Osteocyte (in vitro differentiated cells): ENCODE measurements at regions not wholly inside any gene's neighbourhood (a gene's known extent, or its start where the extent isn't known, plus 50 kb on each side); places are given as distances from the start of the nearest gene placed in this dataset.

Experiments
- DNase-seq: peaks from one replicate; pipeline ENCODE4 v3.0.0; 2021; ENCODE audit warnings: mixed read lengths; ENCODE audit not compliant: unreplicated experiment; ENCODE audit errors: extremely low spot score
- H3K27ac Mint-ChIP-seq: one replicate; pipeline ENCODE4 v1.8.0; 2021; ENCODE audit warnings: mild to moderate bottlenecking, mixed read lengths; ENCODE audit not compliant: unreplicated experiment
- H3K27me3 Mint-ChIP-seq: one replicate; pipeline ENCODE4 v1.8.0; 2021; ENCODE audit warnings: mixed read lengths; ENCODE audit not compliant: unreplicated experiment
- H3K36me3 Mint-ChIP-seq: one replicate; pipeline ENCODE4 v1.8.0; 2021; ENCODE audit warnings: mixed read lengths; ENCODE audit not compliant: unreplicated experiment
- H3K4me1 Mint-ChIP-seq: one replicate; pipeline ENCODE4 v1.8.0; 2021; ENCODE audit warnings: mixed read lengths; ENCODE audit not compliant: unreplicated experiment
- H3K4me3 Mint-ChIP-seq: one replicate; pipeline ENCODE4 v1.8.0; 2021; ENCODE audit warnings: mild to moderate bottlenecking, moderate library complexity, mixed read lengths; ENCODE audit not compliant: unreplicated experiment
- H3K9me3 Mint-ChIP-seq: one replicate; pipeline ENCODE4 v1.8.0; 2021; ENCODE audit warnings: mixed read lengths; ENCODE audit not compliant: unreplicated experiment
- TF ChIP-seq, protein P1 (sequence below): fragments of 200-600 bp; sonication (generic); IDR thresholded peaks from 2 replicates; pipeline ENCODE4 v1.5.0; 2021; ENCODE audit warnings: antibody characterized with exemption, mild to moderate bottlenecking, moderate library complexity

DNA sequence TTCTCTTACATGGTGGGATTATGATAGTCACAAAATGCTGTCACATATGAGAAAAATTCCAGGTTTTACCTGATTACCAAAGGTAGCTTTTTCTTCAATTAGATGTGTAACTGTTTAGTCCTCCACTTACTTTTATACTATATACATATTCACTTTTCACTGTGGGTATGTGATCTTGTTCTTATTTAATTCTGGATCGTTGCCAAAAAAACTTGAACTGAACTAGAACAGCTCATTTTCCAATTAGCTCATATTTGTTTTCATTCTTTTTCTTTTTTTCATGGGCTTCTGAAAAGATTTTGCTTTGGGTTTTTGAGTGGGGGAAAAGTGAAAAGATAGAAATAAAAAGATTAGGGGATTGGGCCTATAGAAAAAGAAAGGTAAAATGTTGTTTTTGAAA is 291.9 kb downstream of the NDFIP2 start:
- Mint-ChIP-seq H3K4me3 (no peak overlapping the region), H3K27me3 (no peaks in the 10 kb centered on the region), H3K9me3 (peaks cover 5% of the 10 kb centered on the region), H3K27ac (peak overlapping the region; percentile 29), H3K36me3 (peaks cover 10% of the 10 kb centered on the region), H3K4me1 (peaks cover 34% of the 10 kb centered on the region)
- TF ChIP-seq, protein P1, sequence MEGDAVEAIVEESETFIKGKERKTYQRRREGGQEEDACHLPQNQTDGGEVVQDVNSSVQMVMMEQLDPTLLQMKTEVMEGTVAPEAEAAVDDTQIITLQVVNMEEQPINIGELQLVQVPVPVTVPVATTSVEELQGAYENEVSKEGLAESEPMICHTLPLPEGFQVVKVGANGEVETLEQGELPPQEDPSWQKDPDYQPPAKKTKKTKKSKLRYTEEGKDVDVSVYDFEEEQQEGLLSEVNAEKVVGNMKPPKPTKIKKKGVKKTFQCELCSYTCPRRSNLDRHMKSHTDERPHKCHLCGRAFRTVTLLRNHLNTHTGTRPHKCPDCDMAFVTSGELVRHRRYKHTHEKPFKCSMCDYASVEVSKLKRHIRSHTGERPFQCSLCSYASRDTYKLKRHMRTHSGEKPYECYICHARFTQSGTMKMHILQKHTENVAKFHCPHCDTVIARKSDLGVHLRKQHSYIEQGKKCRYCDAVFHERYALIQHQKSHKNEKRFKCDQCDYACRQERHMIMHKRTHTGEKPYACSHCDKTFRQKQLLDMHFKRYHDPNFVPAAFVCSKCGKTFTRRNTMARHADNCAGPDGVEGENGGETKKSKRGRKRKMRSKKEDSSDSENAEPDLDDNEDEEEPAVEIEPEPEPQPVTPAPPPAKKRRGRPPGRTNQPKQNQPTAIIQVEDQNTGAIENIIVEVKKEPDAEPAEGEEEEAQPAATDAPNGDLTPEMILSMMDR = no peak
- no peak for DNase-seq

DNA sequence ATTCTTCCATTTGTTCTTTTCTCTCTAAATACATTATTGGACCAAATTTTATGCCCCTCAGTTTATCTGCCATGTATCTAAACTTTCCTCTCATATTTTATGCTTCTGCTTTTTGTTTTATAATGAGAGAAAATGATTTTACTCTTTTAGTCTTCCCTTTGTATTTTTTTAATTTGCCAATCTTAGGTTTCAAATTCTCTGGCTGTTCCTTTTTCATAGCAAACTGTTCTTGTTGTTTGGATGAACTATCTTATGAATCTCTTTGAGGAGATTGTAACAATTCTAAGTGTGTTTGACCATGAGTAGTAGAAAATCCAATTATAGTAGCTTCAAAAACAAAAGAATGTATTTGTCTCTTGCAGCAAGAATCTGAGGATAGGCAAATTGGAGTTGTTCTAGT is 290.5 kb downstream of the NDFIP2 start:
- Mint-ChIP-seq H3K36me3 (peaks cover 10% of the 10 kb centered on the region), H3K27ac (no peak overlapping the region), H3K9me3 (peaks cover 5% of the 10 kb centered on the region), H3K4me3 (no peak overlapping the region), H3K4me1 (peaks cover 34% of the 10 kb centered on the region), H3K27me3 (no peaks in the 10 kb centered on the region)
- TF ChIP-seq, protein P1 = no peak
- no peak for DNase-seq

DNA sequence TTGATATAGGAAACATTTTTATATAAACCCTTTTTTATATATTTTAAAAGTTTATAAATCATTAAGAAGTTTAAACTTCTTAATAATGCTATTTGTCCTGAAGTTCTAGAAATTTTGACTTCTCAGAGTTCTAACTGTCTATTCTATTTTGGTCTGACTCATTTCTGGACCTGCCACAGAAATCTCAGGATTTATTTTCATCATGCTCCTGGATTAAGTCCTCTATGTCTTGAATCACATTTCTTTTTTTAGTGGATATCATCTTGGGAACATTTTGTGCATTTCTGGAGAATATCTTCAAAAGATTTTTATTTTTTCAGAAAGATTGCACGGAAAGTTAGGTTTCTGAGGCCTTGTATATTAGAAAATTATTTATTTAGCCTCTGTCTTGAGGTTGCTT is 289.1 kb downstream of the NDFIP2 start:
- Mint-ChIP-seq H3K27me3 (no peaks in the 10 kb centered on the region), H3K4me3 (no peak overlapping the region), H3K36me3 (peaks cover 10% of the 10 kb centered on the region), H3K4me1 (peaks cover 23% of the 10 kb centered on the region), H3K27ac (no peak overlapping the region), H3K9me3 (peaks cover 5% of the 10 kb centered on the region)
- DNase-seq = no peak
- TF ChIP-seq, protein P1 = no peak

DNA sequence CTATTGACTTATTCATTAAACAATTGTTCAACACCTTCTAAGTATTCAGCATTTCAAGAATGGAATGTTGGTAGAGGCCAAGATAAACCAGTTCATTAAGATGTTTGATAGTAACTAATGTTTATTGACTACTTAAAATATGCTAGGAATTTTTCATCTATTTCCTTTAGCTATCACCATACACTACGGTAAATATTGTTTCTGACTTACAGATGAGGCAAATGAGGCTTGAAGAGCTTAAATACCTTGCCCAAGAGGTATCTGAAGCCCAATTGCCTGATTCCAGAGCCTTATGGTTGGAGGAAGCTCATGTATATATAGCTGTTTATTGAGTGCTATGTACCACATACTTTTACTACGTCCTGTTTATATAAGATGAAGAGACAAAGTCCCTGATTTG is 286.2 kb downstream of the NDFIP2 start:
- Mint-ChIP-seq H3K4me3 (no peak overlapping the region), H3K27ac (no peak overlapping the region), H3K27me3 (no peaks in the 10 kb centered on the region), H3K9me3 (peaks cover 5% of the 10 kb centered on the region), H3K36me3 (peaks cover 8% of the 10 kb centered on the region), H3K4me1 (peaks cover 7% of the 10 kb centered on the region)
- TF ChIP-seq, protein P1 = no peak
- no peak for DNase-seq

DNA sequence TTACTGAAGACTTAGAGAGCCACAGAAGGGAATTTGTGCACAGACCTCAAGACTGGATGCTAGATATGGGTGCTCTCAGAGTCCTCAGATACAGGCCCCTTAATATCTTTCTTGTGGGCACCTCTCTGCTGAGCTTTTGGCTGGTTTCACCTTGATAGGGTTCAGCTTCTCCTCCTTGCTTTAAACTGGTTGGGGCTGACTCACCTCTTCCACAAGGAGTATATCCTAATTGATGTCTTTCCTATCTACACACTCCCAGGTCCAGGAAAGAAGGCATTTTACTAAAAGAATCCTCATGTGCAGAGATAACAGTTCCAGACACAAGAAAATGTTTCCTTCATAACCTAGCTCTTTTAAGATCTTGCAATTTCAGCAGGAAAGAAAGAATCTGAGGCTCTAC is 284.4 kb downstream of the NDFIP2 start:
- Mint-ChIP-seq H3K4me1 (peaks cover 7% of the 10 kb centered on the region), H3K27ac (no peak overlapping the region), H3K4me3 (no peak overlapping the region), H3K36me3 (peaks cover 5% of the 10 kb centered on the region), H3K27me3 (no peaks in the 10 kb centered on the region), H3K9me3 (peaks cover 2% of the 10 kb centered on the region)
- TF ChIP-seq, protein P1 = no peak
- DNase-seq = no peak
